ENCODE measurements at regions not wholly inside any gene's neighbourhood (a gene's known extent, or its start where the extent isn't known, plus 50 kb on each side); places are given as distances from the start of the nearest gene placed in this dataset.

DNA sequence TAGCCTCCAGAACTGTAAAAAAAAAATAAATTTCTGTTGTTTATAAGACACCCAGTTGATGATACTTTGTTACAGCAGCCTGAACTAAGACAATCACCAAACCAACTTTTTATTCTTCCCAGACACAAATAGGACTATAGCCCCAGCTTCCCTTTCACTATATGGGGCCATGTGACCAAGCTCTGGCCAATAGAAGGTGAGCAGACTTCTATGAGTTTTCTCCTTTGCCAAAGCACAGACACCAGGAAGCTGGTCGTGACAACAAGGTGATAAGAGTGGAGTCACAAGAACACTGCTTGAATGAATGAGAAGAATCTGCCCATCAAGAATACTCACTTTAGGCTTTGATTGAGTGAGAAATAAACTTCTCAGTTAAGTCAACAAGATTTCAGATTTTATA, 217.7 kb downstream of the DEPDC1B start:
- intact Hi-C loops (cut with micrococcal nuclease): no loop called here
- Histone ChIP-seq H2AFZ (ENCODE audit: insufficient read depth, low read depth, low read length, poor library complexity, severe bottlenecking) (no peak overlapping the region), H3K4me2 (replicated peaks; ENCODE audit: low read depth, low read length, poor library complexity, severe bottlenecking) (no peak overlapping the region), H3K9ac (ENCODE audit: low read length) (no peak overlapping the region), H3K27ac (ENCODE audit: low read length in 2 of 2) (no peak overlapping the region), H3K79me2 (ENCODE audit: control insufficient read depth, insufficient read depth, low read length) (no peaks in the 10 kb centered on the region), H3K27me3 (replicated peaks in 1 of 4; ENCODE audit: control extremely low read depth in 1 of 4, control insufficient read depth in 3 of 4, insufficient read depth in 4 of 4, low read length in 3 of 4) (no peaks in the 10 kb centered on the region), H3K36me3 (replicated peaks in 1 of 2; ENCODE audit: control extremely low read depth in 1 of 2, control insufficient read depth in 1 of 2, extremely low read depth in 1 of 2, insufficient read depth in 2 of 2, low read length in 1 of 2) (no peaks in the 10 kb centered on the region), H3K9me3 (ENCODE audit: control extremely low read depth in 1 of 3, control insufficient read depth in 2 of 3, insufficient read depth in 1 of 3, low read length in 2 of 3) (peaks cover 0 to 3% (median 0%) of the 10 kb centered on the region in 3 donors), H4K20me1 (ENCODE audit: control insufficient read depth, insufficient read depth, low read length, poor library complexity, severe bottlenecking) (no peaks in the 10 kb centered on the region), H3K4me1 (ENCODE audit: control insufficient read depth in 2 of 2, insufficient read depth in 2 of 2, low read length in 2 of 2) (no peaks in the 10 kb centered on the region), H3K4me3 (ENCODE audit: control extremely low read depth in 1 of 5, extremely low read depth in 1 of 5, insufficient read depth in 1 of 5, low read depth in 2 of 5, low read length in 4 of 5) (no peak overlapping the region)
- Mint-ChIP-seq H3K27ac (no peak overlapping the region), H3K27me3 (no peaks in the 10 kb centered on the region), H3K9me3 (ENCODE audit: insufficient read depth) (peaks cover 2% of the 10 kb centered on the region), H3K4me3 (no peak overlapping the region), H3K4me1 (peaks cover 1% of the 10 kb centered on the region)
- ATAC-seq (ENCODE audit: low read depth): no peak
- ChIA-PET CTCF (no interaction called here), POLR2A (no interaction called here)
- TF ChIP-seq EZH2 (IDR thresholded peaks at IDR 0.05; ENCODE audit: borderline replicate concordance, insufficient read depth, low read depth, low read length, poor library complexity, severe bottlenecking): no peak
- TF ChIP-seq, protein P1, sequence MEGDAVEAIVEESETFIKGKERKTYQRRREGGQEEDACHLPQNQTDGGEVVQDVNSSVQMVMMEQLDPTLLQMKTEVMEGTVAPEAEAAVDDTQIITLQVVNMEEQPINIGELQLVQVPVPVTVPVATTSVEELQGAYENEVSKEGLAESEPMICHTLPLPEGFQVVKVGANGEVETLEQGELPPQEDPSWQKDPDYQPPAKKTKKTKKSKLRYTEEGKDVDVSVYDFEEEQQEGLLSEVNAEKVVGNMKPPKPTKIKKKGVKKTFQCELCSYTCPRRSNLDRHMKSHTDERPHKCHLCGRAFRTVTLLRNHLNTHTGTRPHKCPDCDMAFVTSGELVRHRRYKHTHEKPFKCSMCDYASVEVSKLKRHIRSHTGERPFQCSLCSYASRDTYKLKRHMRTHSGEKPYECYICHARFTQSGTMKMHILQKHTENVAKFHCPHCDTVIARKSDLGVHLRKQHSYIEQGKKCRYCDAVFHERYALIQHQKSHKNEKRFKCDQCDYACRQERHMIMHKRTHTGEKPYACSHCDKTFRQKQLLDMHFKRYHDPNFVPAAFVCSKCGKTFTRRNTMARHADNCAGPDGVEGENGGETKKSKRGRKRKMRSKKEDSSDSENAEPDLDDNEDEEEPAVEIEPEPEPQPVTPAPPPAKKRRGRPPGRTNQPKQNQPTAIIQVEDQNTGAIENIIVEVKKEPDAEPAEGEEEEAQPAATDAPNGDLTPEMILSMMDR (IDR thresholded peaks at IDR 0.05): no peak
- WGBS (ENCODE audit: insufficient coverage): no CpG with 5 or more reads among the region's 1 CpG
- DNase-seq: no peak

DNA sequence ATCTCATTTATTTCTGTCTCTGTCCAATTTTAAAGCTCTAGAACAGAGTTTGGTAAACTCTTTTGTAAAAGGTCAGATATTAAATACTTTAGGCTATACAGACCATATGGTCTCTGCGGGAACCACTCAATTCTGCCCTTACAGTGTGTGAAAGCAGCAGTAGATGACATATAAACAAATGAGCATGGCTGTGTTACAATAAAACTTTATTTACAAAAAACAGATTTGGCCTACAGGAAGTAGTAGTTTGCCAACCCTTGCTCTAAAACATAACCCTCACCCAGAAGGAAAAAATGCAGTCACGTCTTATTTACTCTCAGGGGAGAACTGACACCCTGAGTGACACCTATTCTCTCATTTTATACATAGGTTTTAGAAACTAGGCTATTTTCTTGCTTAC, 220.4 kb downstream of the DEPDC1B start:
- H3K27me3 Mint-ChIP-seq: no peaks in the 10 kb centered on the region
- CTCF ChIA-PET: no interaction called here
- no peak overlapping the region for H3K4me3 Mint-ChIP-seq
- H3K4me1 Mint-ChIP-seq: peaks cover 1% of the 10 kb centered on the region
- POLR2A ChIA-PET: no interaction called here
- intact Hi-C loops (cut with micrococcal nuclease): no loop called here
- Histone ChIP-seq H3K36me3 (replicated peaks in 1 of 2; ENCODE audit: control extremely low read depth in 1 of 2, control insufficient read depth in 1 of 2, extremely low read depth in 1 of 2, insufficient read depth in 2 of 2, low read length in 1 of 2) (no peaks in the 10 kb centered on the region), H4K20me1 (ENCODE audit: control insufficient read depth, insufficient read depth, low read length, poor library complexity, severe bottlenecking) (no peaks in the 10 kb centered on the region), H3K27me3 (replicated peaks in 1 of 4; ENCODE audit: control extremely low read depth in 1 of 4, control insufficient read depth in 3 of 4, insufficient read depth in 4 of 4, low read length in 3 of 4) (no peaks in the 10 kb centered on the region), H3K9me3 (ENCODE audit: control extremely low read depth in 1 of 3, control insufficient read depth in 2 of 3, insufficient read depth in 1 of 3, low read length in 2 of 3) (peaks cover 0 to 3% (median 0%) of the 10 kb centered on the region in 3 donors), H3K4me2 (replicated peaks; ENCODE audit: low read depth, low read length, poor library complexity, severe bottlenecking) (no peak overlapping the region), H3K79me2 (ENCODE audit: control insufficient read depth, insufficient read depth, low read length) (no peaks in the 10 kb centered on the region), H3K4me1 (ENCODE audit: control insufficient read depth in 2 of 2, insufficient read depth in 2 of 2, low read length in 2 of 2) (no peaks in the 10 kb centered on the region), H2AFZ (ENCODE audit: insufficient read depth, low read depth, low read length, poor library complexity, severe bottlenecking) (no peak overlapping the region), H3K4me3 (ENCODE audit: control extremely low read depth in 1 of 5, extremely low read depth in 1 of 5, insufficient read depth in 1 of 5, low read depth in 2 of 5, low read length in 4 of 5) (no peak overlapping the region), H3K27ac (ENCODE audit: low read length in 2 of 2) (no peak overlapping the region), H3K9ac (ENCODE audit: low read length) (no peak overlapping the region)
- no CpG with 5 or more reads among the region's 2 CpGs for WGBS (ENCODE audit: insufficient coverage)
- H3K9me3 Mint-ChIP-seq (ENCODE audit: insufficient read depth): peaks cover 2% of the 10 kb centered on the region
- TF ChIP-seq, protein P1 (IDR thresholded peaks at IDR 0.05): no peak
- TF ChIP-seq EZH2 (IDR thresholded peaks at IDR 0.05; ENCODE audit: borderline replicate concordance, insufficient read depth, low read depth, low read length, poor library complexity, severe bottlenecking): no peak
- DNase-seq (no peak), ATAC-seq (ENCODE audit: low read depth) (no peak)
- no peak overlapping the region for H3K27ac Mint-ChIP-seq
